Gastroesophageal sphincter (tissue), 4 donors: ENCODE measurements at regions not wholly inside any gene's neighbourhood (a gene's known extent, or its start where the extent isn't known, plus 50 kb on each side); places are given as distances from the start of the nearest gene placed in this dataset.
A peak's percentile ranks its signal among the peaks of the same experiment; 100 is the strongest.

Source experiments
- ATAC-seq: fragments of 150-250 bp; one replicate; pipeline ENCODE4 v1.9.1; 2016; ENCODE audit warnings: mild to moderate bottlenecking, moderate library complexity
- H3K27ac ChIP-seq, 4 donors: fragments of 200-600 bp; sonication (generic) in 3 of 4; 1 replicate in 3 of 4; 2 replicates in 1 of 4; pipeline ENCODE4 v1.5.1; 2016 to 2019
- H3K27me3 ChIP-seq: fragments of 200-600 bp; sonication (generic); one replicate; pipeline ENCODE4 v1.5.1; 2019
- H3K36me3 ChIP-seq, 2 donors: fragments of 200-600 bp; sonication (generic); one replicate each; pipeline ENCODE4 v1.5.1; 2019; ENCODE audit warnings: control low read depth in 1 of 2
- H3K4me1 ChIP-seq, 3 donors: fragments of 200-600 bp; sonication (generic); 1 replicate in 2 of 3; 2 replicates in 1 of 3; pipeline ENCODE4 v1.5.1; 2016 to 2019; ENCODE audit warnings: control low read depth in 2 of 3
- H3K4me3 ChIP-seq, 2 donors: fragments of 200-600 bp; sonication (generic); one replicate each; pipeline ENCODE4 v1.5.1; 2019; ENCODE audit warnings: mild to moderate bottlenecking in 1 of 2, moderate library complexity in 1 of 2
- H3K9me3 ChIP-seq, 3 donors: fragments of 200-600 bp; sonication (generic); one replicate each; pipeline ENCODE4 v1.5.1; 2017 to 2019; ENCODE audit warnings: control low read depth in 2 of 3
- EP300 ChIP-seq: sonication (generic); formaldehyde crosslinking; IDR thresholded peaks from one replicate; pipeline ENCODE4 v1.6.1; 2017; ENCODE audit warnings: antibody characterized with exemption, mild to moderate bottlenecking
- POLR2A ChIP-seq, 2 donors: fragments of 450-650 bp; IDR thresholded peaks; one replicate each; pipeline ENCODE4 v1.6.1; 2017; ENCODE audit warnings: antibody characterized with exemption in 2 of 2, mild to moderate bottlenecking in 2 of 2, moderate library complexity in 1 of 2
- POLR2AphosphoS5 ChIP-seq: sonication (generic); formaldehyde crosslinking; IDR thresholded peaks from one replicate; pipeline ENCODE4 v1.6.1; 2017; ENCODE audit warnings: antibody characterized with exemption
- WGBS, 2 donors: methylation state at CpG; one replicate each; pipeline ENCODE4 v1.1.5; 2018; ENCODE audit warnings: low coverage in 1 of 2; 5-methylcytosine and 5-hydroxymethylcytosine counted together
- TF ChIP-seq, protein P1 (sequence below), 4 experiments: fragments of 200-600 bp in 2 of 4; fragments of 450-650 bp in 2 of 4; sonication (generic) in 1 of 4; IDR thresholded peaks; one replicate each; pipeline ENCODE4 v1.5.1; 2017 to 2019; ENCODE audit warnings: antibody characterized with exemption in 4 of 4, mild to moderate bottlenecking in 2 of 4, moderate library complexity in 2 of 4

DNA sequence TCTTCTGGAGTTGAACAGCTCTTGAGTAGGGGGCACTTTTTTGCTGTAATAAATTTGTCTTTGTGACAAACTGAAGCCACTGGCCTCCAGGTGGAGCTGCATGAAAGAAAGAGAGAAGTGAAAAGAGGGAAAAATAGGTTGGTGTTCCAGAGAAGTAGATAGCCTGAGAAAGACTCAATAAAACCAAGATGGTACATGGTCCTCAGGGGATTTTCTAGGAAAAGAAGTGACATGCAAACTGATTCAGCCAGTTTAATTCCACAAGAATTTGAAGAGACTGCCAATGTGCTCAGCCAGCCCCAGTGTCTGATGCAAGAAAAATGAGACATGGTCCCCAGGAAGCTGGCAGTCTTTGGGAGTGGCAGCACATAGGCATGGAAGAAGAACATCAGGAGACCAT is 152.7 kb downstream of the CD47 start:
- H3K27me3 ChIP-seq, result no peaks in the 10 kb centered on the region
- peaks cover 0 to 10% (median 0%) of the 10 kb centered on the region in 3 donors for H3K4me1 ChIP-seq
- H3K9me3 ChIP-seq, result peaks cover 0 to 6% (median 0%) of the 10 kb centered on the region in 3 donors
- TF ChIP-seq, protein P1, sequence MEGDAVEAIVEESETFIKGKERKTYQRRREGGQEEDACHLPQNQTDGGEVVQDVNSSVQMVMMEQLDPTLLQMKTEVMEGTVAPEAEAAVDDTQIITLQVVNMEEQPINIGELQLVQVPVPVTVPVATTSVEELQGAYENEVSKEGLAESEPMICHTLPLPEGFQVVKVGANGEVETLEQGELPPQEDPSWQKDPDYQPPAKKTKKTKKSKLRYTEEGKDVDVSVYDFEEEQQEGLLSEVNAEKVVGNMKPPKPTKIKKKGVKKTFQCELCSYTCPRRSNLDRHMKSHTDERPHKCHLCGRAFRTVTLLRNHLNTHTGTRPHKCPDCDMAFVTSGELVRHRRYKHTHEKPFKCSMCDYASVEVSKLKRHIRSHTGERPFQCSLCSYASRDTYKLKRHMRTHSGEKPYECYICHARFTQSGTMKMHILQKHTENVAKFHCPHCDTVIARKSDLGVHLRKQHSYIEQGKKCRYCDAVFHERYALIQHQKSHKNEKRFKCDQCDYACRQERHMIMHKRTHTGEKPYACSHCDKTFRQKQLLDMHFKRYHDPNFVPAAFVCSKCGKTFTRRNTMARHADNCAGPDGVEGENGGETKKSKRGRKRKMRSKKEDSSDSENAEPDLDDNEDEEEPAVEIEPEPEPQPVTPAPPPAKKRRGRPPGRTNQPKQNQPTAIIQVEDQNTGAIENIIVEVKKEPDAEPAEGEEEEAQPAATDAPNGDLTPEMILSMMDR (IDR thresholded peaks at IDR 0.05), result peak; percentile 12 to 65 (median 60)
- TF ChIP-seq POLR2A (IDR thresholded peaks at IDR 0.05), result no peak
- H3K4me3 ChIP-seq, result no peak overlapping the region
- no peaks in the 10 kb centered on the region for H3K36me3 ChIP-seq
- ATAC-seq, result no peak
- no peak overlapping the region for H3K27ac ChIP-seq

DNA sequence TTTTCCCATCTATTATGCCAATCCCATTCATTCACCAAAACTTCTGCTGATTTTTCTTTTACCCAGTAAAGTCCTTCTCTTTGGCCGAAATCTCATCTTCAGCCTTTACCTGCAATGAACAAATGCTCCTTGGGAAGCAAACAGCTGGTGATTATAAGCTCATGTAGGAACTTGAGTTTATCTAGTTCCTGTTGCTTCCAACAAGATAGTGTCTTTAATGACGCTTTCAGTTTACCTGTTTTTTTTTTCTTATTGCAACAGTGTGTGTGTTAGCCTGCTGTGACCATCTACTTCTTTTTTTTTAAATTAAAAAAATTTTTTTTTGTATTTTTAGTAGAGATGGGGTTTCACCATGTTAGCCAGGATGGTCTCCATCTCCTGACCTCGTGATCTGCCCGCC is 156.0 kb downstream of the CD47 start:
- Histone ChIP-seq H3K36me3 (no peaks in the 10 kb centered on the region), H3K4me1 (no peaks in the 10 kb centered on the region), H3K9me3 (peaks cover 0 to 6% (median 0%) of the 10 kb centered on the region in 3 donors), H3K27ac (no peak overlapping the region), H3K27me3 (no peaks in the 10 kb centered on the region), H3K4me3 (no peak overlapping the region)
- no peak for TF ChIP-seq EP300
- 89 to 100% methylated on average over 1 to 3 of the region's 4 CpGs for WGBS, 2 donors
- ATAC-seq, result no peak

DNA sequence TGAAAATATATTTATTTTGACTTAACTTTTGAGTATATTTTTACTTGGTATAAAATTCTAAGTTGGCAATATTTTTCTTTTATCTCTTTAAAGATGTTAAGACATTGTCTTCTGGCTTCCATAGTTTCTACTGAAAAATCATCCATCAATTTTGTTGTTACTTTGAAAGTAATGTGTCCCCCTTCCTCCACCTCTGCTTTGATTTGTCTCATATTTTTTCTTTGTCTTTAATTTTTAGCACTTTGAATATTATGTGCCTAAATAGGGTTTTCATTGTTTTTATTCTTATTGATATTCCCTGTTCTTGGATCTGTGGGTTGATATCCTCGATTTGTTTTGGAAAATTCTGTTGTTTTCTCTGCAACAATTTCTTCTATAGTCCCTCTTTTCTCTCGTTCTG is 157.4 kb downstream of the CD47 start:
- no peak for ATAC-seq
- H3K9me3 ChIP-seq, result peaks cover 0 to 6% (median 0%) of the 10 kb centered on the region in 3 donors
- no peaks in the 10 kb centered on the region for H3K36me3 ChIP-seq
- H3K27ac ChIP-seq, result no peak overlapping the region
- H3K27me3 ChIP-seq, result no peaks in the 10 kb centered on the region
- H3K4me1 ChIP-seq, result peaks cover 0 to 5% (median 0%) of the 10 kb centered on the region in 3 donors
- H3K4me3 ChIP-seq, result no peak overlapping the region
- TF ChIP-seq POLR2AphosphoS5, result no peak
- TF ChIP-seq POLR2A (IDR thresholded peaks at IDR 0.05), result no peak
- TF ChIP-seq, protein P1 (IDR thresholded peaks at IDR 0.05), result no peak
- TF ChIP-seq EP300, result no peak
- 82% methylated on average over 2 of the region's 2 CpGs; no CpG with 5 or more reads in 1 of the 2 donors for WGBS, 2 donors

DNA sequence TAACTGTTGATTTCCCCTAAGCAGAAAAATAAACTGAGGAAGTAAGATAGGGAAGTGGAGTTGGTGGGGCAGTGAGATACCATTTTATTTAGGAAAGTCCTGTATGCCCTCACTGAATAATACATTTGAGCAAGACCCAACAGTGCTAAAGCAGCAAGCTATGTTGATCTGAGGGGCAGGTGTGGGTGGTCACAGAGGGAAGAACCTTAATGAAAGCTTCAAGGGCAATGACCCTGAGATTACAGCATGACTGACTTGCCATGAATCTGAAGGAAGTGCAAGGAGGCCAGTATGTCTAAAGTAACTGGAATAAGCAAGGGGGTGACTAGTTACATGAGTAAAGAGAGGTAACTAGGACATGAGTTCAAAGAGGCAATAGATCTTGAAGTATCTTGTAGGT is 159.5 kb downstream of the CD47 start:
- TF ChIP-seq, protein P1 (IDR thresholded peaks at IDR 0.05), result no peak
- TF ChIP-seq POLR2A (IDR thresholded peaks at IDR 0.05), result no peak
- TF ChIP-seq EP300, result no peak
- TF ChIP-seq POLR2AphosphoS5, result no peak
- Histone ChIP-seq H3K4me1 (peaks cover 0 to 21% (median 4%) of the 10 kb centered on the region in 3 donors), H3K27ac (no peak overlapping the region), H3K36me3 (no peaks in the 10 kb centered on the region), H3K27me3 (no peaks in the 10 kb centered on the region), H3K9me3 (peaks cover 0 to 6% (median 0%) of the 10 kb centered on the region in 3 donors), H3K4me3 (no peak overlapping the region)
- ATAC-seq, result no peak

DNA sequence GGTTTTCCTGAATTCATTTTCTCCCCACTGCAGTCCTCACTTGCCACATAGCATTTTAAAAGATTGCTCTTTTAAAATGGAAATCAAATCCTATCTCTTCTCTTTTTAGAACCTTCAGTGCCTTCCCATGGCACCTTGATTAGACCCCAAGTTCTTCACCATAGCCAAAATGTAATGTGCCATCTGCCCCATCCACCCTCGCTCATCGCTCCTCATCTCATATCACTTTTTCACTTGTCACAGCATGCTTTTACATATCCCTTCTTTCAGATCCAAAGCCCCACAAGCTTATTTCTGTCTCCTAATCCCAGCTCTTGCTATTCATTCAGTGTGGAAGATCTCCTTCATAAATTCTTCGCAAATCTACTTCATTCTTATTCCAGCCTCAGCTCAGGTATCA is 161.7 kb downstream of the CD47 start:
- Histone ChIP-seq H3K27me3 (no peaks in the 10 kb centered on the region), H3K9me3 (peaks cover 0 to 6% (median 0%) of the 10 kb centered on the region in 3 donors), H3K36me3 (no peaks in the 10 kb centered on the region), H3K4me3 (no peak overlapping the region), H3K4me1 (peaks cover 0 to 21% (median 4%) of the 10 kb centered on the region in 3 donors), H3K27ac (no peak overlapping the region)
- 88 to 95% methylated on average over 3 of the region's 3 CpGs for WGBS, 2 donors
- no peak for ATAC-seq
- TF ChIP-seq EP300 (no peak), POLR2A (IDR thresholded peaks at IDR 0.05) (no peak), POLR2AphosphoS5 (no peak)
- TF ChIP-seq, protein P1 (IDR thresholded peaks at IDR 0.05), result no peak
